NT2/D1 (cell line): ENCODE measurements at regions not wholly inside any gene's neighbourhood (a gene's known extent, or its start where the extent isn't known, plus 50 kb on each side); places are given as distances from the start of the nearest gene placed in this dataset.

ENCODE experiments used
- SUZ12 ChIP-seq: IDR thresholded peaks from 2 replicates; pipeline ENCODE4 v1.6.1; 2011; ENCODE audit not compliant: insufficient read length, insufficient read depth; ENCODE audit errors: extremely low read depth
- YY1 ChIP-seq: IDR thresholded peaks from 2 replicates; pipeline ENCODE4 v1.6.1; 2011; ENCODE audit not compliant: insufficient read length, insufficient read depth
- ZNF274 ChIP-seq: IDR thresholded peaks from 2 replicates; pipeline ENCODE4 v1.6.1; 2011; ENCODE audit warnings: mild to moderate bottlenecking, low read depth, low read length

DNA sequence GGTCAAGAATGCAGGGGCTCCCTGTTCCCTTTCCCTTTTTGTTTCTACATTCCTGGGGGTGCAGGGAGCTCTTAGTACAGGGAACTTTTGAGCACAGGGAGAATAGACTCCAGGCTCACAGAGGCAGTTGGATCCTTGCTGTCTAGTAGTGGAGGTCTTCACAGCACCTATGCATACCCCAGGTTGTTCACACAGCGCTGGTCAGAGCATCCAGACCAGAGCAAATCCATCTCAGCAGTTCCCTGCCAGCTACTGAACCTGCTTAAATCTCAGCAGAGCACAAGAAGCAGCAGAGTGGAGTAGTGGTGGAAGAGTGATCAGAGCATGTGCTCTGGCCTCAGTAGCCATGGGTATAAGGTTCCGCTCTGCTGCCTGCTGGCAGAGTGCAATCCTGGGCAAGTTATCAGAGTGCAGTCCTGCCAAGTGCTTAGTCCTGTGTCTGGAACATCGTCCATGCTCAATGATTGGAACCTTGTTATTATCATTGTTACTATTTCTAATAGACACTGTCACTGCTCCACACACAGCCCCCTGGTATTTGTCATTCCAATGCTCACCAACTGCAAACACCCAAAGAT lies 220.4 kb downstream of the CBLN1 start:
- TF ChIP-seq YY1, result no peak
- no peak for TF ChIP-seq ZNF274
- no peak for TF ChIP-seq SUZ12
